Endothelial cell (in vitro differentiated cells): ENCODE measurements at regions not wholly inside any gene's neighbourhood (a gene's known extent, or its start where the extent isn't known, plus 50 kb on each side); places are given as distances from the start of the nearest gene placed in this dataset.

ENCODE experiments used
- DNase-seq: peaks from one replicate; pipeline ENCODE4 v3.0.0; 2021; ENCODE audit warnings: low spot score
- H3K27ac Mint-ChIP-seq: one replicate; pipeline ENCODE4 v1.8.0; 2021; ENCODE audit warnings: mixed read lengths, inconsistent platforms; ENCODE audit not compliant: unreplicated experiment
- H3K27me3 Mint-ChIP-seq: one replicate; pipeline ENCODE4 v1.8.0; 2021; ENCODE audit warnings: mild to moderate bottlenecking, moderate library complexity, mixed read lengths, inconsistent platforms; ENCODE audit not compliant: unreplicated experiment
- H3K36me3 Mint-ChIP-seq: one replicate; pipeline ENCODE4 v1.8.0; 2021; ENCODE audit warnings: mild to moderate bottlenecking, low read depth, mixed read lengths, inconsistent platforms; ENCODE audit not compliant: unreplicated experiment
- H3K4me1 Mint-ChIP-seq: one replicate; pipeline ENCODE4 v1.8.0; 2021; ENCODE audit warnings: mild to moderate bottlenecking, mixed read lengths, inconsistent platforms; ENCODE audit not compliant: unreplicated experiment
- H3K4me3 Mint-ChIP-seq: one replicate; pipeline ENCODE4 v1.8.0; 2021; ENCODE audit warnings: mild to moderate bottlenecking, mixed read lengths, inconsistent platforms; ENCODE audit not compliant: unreplicated experiment
- H3K9me3 Mint-ChIP-seq: one replicate; pipeline ENCODE4 v1.8.0; 2021; ENCODE audit warnings: mixed read lengths, inconsistent platforms; ENCODE audit not compliant: unreplicated experiment
- TF ChIP-seq, protein P1 (sequence below): fragments of 200-600 bp; sonication (generic); IDR thresholded peaks from one replicate; pipeline ENCODE4 v1.5.0; 2021; ENCODE audit warnings: antibody characterized with exemption; ENCODE audit not compliant: unreplicated experiment

DNA sequence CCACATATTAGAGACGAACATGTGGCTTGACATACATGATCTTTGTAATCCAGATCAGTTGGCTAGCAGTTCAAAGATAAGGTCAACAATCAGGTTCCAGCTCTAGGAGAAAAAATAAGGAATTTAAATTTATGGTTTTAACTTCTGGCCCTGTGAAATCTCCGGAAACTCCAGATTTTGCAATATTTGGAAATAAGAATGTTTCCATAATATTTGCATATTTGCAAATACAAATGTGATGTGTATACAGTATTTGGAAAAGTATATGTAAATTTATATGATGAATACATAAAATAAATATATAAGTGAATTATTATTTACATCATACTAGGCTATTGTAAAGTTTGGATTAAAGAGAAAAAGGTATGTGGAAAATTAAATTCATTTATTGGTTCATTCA, 97.1 kb downstream of the KCNJ2 start:
- DNase-seq: no peak
- Mint-ChIP-seq H3K27ac (no peak overlapping the region), H3K4me1 (peaks cover 5% of the 10 kb centered on the region), H3K36me3 (no peaks in the 10 kb centered on the region), H3K9me3 (no peaks in the 10 kb centered on the region), H3K4me3 (no peak overlapping the region), H3K27me3 (no peaks in the 10 kb centered on the region)
- TF ChIP-seq, protein P1, sequence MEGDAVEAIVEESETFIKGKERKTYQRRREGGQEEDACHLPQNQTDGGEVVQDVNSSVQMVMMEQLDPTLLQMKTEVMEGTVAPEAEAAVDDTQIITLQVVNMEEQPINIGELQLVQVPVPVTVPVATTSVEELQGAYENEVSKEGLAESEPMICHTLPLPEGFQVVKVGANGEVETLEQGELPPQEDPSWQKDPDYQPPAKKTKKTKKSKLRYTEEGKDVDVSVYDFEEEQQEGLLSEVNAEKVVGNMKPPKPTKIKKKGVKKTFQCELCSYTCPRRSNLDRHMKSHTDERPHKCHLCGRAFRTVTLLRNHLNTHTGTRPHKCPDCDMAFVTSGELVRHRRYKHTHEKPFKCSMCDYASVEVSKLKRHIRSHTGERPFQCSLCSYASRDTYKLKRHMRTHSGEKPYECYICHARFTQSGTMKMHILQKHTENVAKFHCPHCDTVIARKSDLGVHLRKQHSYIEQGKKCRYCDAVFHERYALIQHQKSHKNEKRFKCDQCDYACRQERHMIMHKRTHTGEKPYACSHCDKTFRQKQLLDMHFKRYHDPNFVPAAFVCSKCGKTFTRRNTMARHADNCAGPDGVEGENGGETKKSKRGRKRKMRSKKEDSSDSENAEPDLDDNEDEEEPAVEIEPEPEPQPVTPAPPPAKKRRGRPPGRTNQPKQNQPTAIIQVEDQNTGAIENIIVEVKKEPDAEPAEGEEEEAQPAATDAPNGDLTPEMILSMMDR: no peak

DNA sequence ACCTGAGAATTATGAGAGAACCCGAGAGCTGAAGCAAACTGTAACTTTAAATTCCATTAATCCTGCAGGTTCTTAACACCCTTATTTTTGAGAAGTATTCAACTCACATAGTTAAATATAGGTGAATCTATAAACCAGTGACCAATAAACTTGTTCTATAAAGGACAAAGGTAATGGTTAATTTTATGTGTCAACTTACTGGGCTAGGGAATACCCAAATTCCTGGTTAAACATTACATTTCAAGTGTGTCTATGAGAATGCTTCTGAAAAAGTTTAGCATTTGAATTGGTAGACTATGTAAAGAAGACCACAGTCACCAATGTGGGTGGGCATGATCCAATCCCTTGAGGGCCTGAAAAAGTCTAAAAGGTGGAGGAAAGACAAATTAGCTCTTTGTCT, 99.1 kb downstream of the KCNJ2 start:
- Mint-ChIP-seq H3K27ac (no peak overlapping the region), H3K4me1 (peaks cover 5% of the 10 kb centered on the region), H3K4me3 (no peak overlapping the region), H3K27me3 (peaks cover 2% of the 10 kb centered on the region), H3K36me3 (no peaks in the 10 kb centered on the region), H3K9me3 (no peaks in the 10 kb centered on the region)
- no peak for DNase-seq
- TF ChIP-seq, protein P1: no peak

DNA sequence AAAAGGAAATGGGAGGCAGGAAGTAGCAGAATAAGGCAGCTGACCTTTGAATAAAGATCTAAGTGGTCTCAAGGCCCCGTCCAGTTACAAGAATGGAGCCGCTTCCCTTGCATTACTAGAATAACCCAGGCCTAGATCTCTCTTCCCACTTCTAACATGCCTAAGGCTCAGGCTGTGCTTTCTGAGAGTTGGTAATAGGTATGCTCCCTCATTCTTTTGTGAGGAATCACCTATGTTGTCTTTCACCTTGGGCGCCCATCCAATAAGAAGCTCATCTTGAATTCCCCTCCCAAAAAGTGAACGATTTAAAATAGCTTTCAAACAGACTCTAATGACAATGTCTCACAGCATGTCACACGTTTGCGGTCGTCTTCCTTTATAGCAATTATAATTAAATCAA, 101.2 kb downstream of the KCNJ2 start:
- no peak for DNase-seq
- TF ChIP-seq, protein P1: no peak
- Mint-ChIP-seq H3K4me1 (peaks cover 5% of the 10 kb centered on the region), H3K4me3 (no peak overlapping the region), H3K27ac (peak overlapping the region; percentile 9), H3K36me3 (no peaks in the 10 kb centered on the region), H3K27me3 (peaks cover 3% of the 10 kb centered on the region), H3K9me3 (no peaks in the 10 kb centered on the region)

DNA sequence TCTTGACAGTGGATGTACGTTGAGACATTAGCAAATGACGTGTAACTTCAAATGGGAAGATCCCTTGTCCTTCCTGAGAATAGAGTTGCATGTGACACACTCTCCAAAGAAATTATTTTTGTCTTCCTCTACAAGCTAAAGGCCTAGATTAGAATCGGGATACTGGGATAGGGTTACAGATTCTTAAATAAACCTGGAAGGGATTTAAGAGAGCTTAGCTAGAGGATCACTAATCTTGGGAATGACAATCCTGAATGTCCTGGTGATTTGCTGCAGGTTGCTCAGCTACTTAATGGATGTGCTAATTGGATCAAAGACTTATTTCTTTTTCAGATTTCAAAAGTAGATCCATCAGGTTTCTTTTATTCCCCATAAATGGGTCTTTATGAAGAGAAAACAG, 101.9 kb downstream of the KCNJ2 start:
- no peaks in the 10 kb centered on the region for H3K9me3 Mint-ChIP-seq
- H3K27me3 Mint-ChIP-seq: peaks cover 3% of the 10 kb centered on the region
- DNase-seq: no peak
- H3K4me1 Mint-ChIP-seq: peaks cover 5% of the 10 kb centered on the region
- no peaks in the 10 kb centered on the region for H3K36me3 Mint-ChIP-seq
- TF ChIP-seq, protein P1: no peak
- H3K27ac Mint-ChIP-seq: no peak overlapping the region
- H3K4me3 Mint-ChIP-seq: no peak overlapping the region

DNA sequence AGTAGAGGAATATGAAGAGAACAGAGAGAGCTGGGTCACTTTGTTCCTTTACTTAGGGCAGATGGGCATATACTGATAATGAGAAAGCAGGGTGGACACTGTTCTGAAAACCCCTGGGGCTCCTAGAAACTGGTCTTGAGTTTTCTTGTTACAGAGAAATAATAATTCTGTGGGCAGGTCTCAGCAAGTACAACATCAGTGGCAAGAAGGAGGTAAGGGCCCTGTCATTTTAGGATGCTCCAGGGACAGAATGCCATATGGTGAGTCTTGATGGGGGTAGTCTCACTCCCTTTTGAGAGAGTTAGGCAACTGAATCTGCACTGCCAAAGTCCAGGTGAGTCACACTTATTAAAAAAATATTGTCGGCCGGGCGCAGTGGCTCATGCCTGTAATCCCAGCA, 102.3 kb downstream of the KCNJ2 start:
- TF ChIP-seq, protein P1: no peak
- H3K4me1 Mint-ChIP-seq: peaks cover 5% of the 10 kb centered on the region
- H3K27me3 Mint-ChIP-seq: peaks cover 3% of the 10 kb centered on the region
- H3K9me3 Mint-ChIP-seq: no peaks in the 10 kb centered on the region
- H3K27ac Mint-ChIP-seq: no peak overlapping the region
- H3K36me3 Mint-ChIP-seq: no peaks in the 10 kb centered on the region
- H3K4me3 Mint-ChIP-seq: no peak overlapping the region
- DNase-seq: no peak
